Psoas muscle (tissue), 7 donors: ENCODE measurements at regions not wholly inside any gene's neighbourhood (a gene's known extent, or its start where the extent isn't known, plus 50 kb on each side); places are given as distances from the start of the nearest gene placed in this dataset.
"Not testable (repeated sequence)": the region's sequence is repeated elsewhere in the genome, so short reads cannot be mapped to it uniquely, and the experiment has no call there.

ENCODE experiments used
- ATAC-seq, 4 donors: fragments of 200-7000 bp; cut with Tn5 transposase; one replicate each; pipeline ENCODE4 v1.9.1; 2020; ENCODE audit warnings: moderate library complexity in 3 of 4, mild to moderate bottlenecking in 2 of 4
- DNase-seq, 2 donors: peaks; one replicate each; pipeline ENCODE4 v3.0.0-alpha.2; 2020
- H3K27ac ChIP-seq: fragments of 200-600 bp; one replicate; pipeline ENCODE4 v1.8.0; 2022
- H3K27me3 ChIP-seq, 3 donors: fragments of 200-600 bp in 1 of 3; one replicate each; pipeline versions ENCODE4 v1.6.1 to v1.8.0; 2013 to 2022; ENCODE audit warnings: low read length in 2 of 3, mild to moderate bottlenecking in 2 of 3, moderate library complexity in 1 of 3; ENCODE audit not compliant: insufficient read depth in 3 of 3
- H3K36me3 ChIP-seq, 2 donors: fragments of 200-600 bp in 1 of 2; one replicate each; pipeline versions ENCODE4 v1.6.1 to v1.8.0; 2013 to 2022; ENCODE audit warnings: low read depth in 1 of 2, mild to moderate bottlenecking in 1 of 2, moderate library complexity in 1 of 2; ENCODE audit not compliant: insufficient read depth in 1 of 2
- H3K4me1 ChIP-seq: fragments of 200-600 bp; one replicate; pipeline ENCODE4 v1.8.0; 2022
- H3K4me3 ChIP-seq: fragments of 200-600 bp; one replicate; pipeline ENCODE4 v1.8.0; 2022; ENCODE audit warnings: mild to moderate bottlenecking
- H3K9me3 ChIP-seq: fragments of 200-600 bp; one replicate; pipeline ENCODE4 v1.8.0; 2022
- WGBS, 3 donors: extraction: QIAGEN DNeasy Blood & Tissue Kit; methylation state at CpG; one replicate each; pipeline versions ENCODE4 v1.1.6 to v1.1.7; 2013; 5-methylcytosine and 5-hydroxymethylcytosine counted together
- intact Hi-C, 2 donors: fragments of 100-400 bp; cut with DNase I; formaldehyde crosslinking; loops; one replicate each; pipeline versions ENCODE4 v1.11.0 to v1.14.2; 2022
- TF ChIP-seq, protein P1 (sequence below): fragments of 200-600 bp; IDR thresholded peaks from one replicate; pipeline ENCODE4 v1.8.0; 2022; ENCODE audit warnings: antibody characterized with exemption
- donor health status: healthy with polysubstance abuse.
- donor health status: DM: no; HTN: no; CAD: no; lungs with moderate emphysema.
- donor health status: Bipolar disorder and iron deficiency.
- donor health status: healthy.
- donor health status: DM: yes; HTN: yes; CAD: no.
- donor health status: DM: no; HTN: no; CAD: no.
- donor health status: DM: yes; HTN: yes; CAD: no.

DNA sequence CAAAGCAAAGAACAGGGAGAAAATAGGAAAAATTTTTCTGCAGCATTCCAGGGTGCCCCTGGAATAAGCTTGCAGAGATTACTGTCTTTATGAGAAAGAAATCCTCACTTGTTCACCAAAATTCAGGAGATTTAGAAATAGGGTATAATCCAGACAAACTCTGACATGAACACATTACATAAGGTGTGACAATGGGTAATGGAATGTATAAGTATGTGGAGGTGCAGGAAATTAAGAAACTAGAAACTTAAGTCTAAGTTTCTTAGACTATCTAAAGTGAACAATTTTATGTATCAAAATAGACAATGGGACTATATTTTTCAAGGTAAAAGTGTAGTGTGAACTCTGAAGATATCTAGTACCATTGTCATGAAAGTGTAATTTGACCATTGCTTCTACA, 140.0 kb upstream of the KITLG start:
- intact Hi-C loops, result no loop called here
- Histone ChIP-seq H3K36me3 (no peaks in the 10 kb centered on the region), H3K27ac (no peak overlapping the region), H3K4me3 (no peak overlapping the region), H3K4me1 (no peaks in the 10 kb centered on the region), H3K9me3 (no peaks in the 10 kb centered on the region), H3K27me3 (no peaks in the 10 kb centered on the region)
- ATAC-seq, result no peak
- TF ChIP-seq, protein P1, sequence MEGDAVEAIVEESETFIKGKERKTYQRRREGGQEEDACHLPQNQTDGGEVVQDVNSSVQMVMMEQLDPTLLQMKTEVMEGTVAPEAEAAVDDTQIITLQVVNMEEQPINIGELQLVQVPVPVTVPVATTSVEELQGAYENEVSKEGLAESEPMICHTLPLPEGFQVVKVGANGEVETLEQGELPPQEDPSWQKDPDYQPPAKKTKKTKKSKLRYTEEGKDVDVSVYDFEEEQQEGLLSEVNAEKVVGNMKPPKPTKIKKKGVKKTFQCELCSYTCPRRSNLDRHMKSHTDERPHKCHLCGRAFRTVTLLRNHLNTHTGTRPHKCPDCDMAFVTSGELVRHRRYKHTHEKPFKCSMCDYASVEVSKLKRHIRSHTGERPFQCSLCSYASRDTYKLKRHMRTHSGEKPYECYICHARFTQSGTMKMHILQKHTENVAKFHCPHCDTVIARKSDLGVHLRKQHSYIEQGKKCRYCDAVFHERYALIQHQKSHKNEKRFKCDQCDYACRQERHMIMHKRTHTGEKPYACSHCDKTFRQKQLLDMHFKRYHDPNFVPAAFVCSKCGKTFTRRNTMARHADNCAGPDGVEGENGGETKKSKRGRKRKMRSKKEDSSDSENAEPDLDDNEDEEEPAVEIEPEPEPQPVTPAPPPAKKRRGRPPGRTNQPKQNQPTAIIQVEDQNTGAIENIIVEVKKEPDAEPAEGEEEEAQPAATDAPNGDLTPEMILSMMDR, result no peak
- no peak for DNase-seq

- no peaks in the 10 kb centered on the region for H3K36me3 ChIP-seq
- TF ChIP-seq, protein P1, result no peak
- no peaks in the 10 kb centered on the region for H3K4me1 ChIP-seq
- no peak for ATAC-seq
- no peak overlapping the region for H3K27ac ChIP-seq
- H3K9me3 ChIP-seq, result no peaks in the 10 kb centered on the region
- H3K27me3 ChIP-seq, result no peaks in the 10 kb centered on the region
- H3K4me3 ChIP-seq, result no peak overlapping the region
- intact Hi-C loops, result no loop called here
- DNase-seq, result no peak
These were observed 136.9 kb upstream of the KITLG start for GRCh38 chr12:88717188-88717587.

DNA sequence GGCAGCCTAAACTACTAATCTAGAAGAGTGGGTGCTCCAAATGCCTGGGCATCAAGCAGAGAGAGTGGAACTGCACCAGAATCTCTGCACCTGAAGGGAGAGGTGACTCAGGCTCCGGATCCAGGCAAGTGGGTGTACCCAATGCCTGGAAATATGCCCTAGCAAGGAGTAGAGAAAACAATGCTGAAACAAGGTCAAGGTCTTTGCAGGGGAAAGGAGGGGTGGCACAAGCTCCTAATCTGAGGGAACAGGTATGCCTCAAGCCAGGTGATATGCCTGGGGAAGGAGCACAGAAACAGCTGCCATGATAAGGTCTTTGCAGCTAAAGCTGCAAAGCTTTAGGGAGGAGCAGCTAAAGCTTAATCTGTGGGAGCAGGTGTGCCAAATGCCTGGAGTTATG, 136.0 kb upstream of the KITLG start:
- Histone ChIP-seq H3K36me3 (no peaks in the 10 kb centered on the region), H3K4me3 (no peak overlapping the region), H3K4me1 (no peaks in the 10 kb centered on the region), H3K9me3 (no peaks in the 10 kb centered on the region), H3K27ac (no peak overlapping the region), H3K27me3 (no peaks in the 10 kb centered on the region)
- DNase-seq, result no peak
- 64 to 79% (median 71%) methylated on average over 1 of the region's 1 CpG for whole genome bisulfite sequencing, 3 donors
- TF ChIP-seq, protein P1, result no peak
- intact Hi-C loops, result no loop called here
- ATAC-seq, result no peak

GRCh38 chr12:88715673-88716072, 135.4 kb upstream of the KITLG start:
- no peaks in the 10 kb centered on the region for H3K4me1 ChIP-seq
- no peak for DNase-seq
- no peaks in the 10 kb centered on the region for H3K27me3 ChIP-seq
- H3K36me3 ChIP-seq, result no peaks in the 10 kb centered on the region
- ATAC-seq, result no peak
- no peak overlapping the region for H3K4me3 ChIP-seq
- TF ChIP-seq, protein P1, result no peak
- no peak overlapping the region for H3K27ac ChIP-seq
- H3K9me3 ChIP-seq, result no peaks in the 10 kb centered on the region
- intact Hi-C loops, result no loop called here
- 72 to 83% (median 78%) methylated on average over 2 of the region's 2 CpGs for WGBS, 3 donors

DNA sequence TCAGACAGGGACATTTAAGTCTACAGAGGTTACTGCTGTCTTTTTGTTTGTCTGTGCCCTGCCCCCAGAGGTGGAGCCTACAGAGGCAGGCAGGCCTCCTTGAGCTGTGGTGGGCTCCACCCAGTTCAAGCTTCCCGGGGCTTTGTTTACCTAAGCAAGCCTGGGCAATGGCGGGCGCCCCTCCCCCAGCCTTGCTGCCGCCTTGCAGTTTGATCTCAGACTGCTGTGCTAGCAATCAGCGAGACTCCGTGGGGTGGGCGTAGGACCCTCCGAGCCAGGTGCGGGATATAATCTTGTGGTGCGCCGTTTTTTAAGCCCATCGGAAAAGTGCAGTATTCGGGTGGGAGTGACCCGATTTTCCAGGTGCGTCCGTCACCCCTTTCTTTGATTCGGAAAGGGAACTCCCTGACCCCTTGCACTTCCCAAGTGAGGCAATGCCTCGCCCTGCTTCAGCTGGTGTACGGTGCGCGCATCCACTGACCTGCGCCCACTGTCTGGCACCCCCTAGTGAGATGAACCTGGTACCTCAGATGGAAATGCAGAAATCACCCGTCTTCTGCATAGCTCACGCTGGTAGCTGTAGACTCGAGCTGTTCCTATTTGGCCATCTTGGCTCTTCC, 134.1 kb upstream of the KITLG start:
- H3K36me3 ChIP-seq, H3K4me1 ChIP-seq, H3K9me3 ChIP-seq, H3K4me3 ChIP-seq, H3K27me3 ChIP-seq, ATAC-seq, DNase-seq, H3K27ac ChIP-seq, intact Hi-C loops: not testable (repeated sequence)
- 91 to 94% (median 93%) methylated on average over 25 of the region's 25 CpGs for WGBS, 3 donors
